PFSK-1 (cell line): ENCODE measurements at regions not wholly inside any gene's neighbourhood (a gene's known extent, or its start where the extent isn't known, plus 50 kb on each side); places are given as distances from the start of the nearest gene placed in this dataset.

ENCODE experiments used
- POLR2AphosphoS5 ChIP-seq: IDR thresholded peaks from 2 replicates; pipeline ENCODE4 v1.6.1; 2012; ENCODE audit warnings: low read depth, mild to moderate bottlenecking, control low read depth, low read length, moderate library complexity
- REST ChIP-seq, 2 experiments: IDR thresholded peaks; 2 replicates each; pipeline versions ENCODE4 v1.6.1 to v1.8.0; 2011 to 2012; ENCODE audit warnings: low read depth in 2 of 2, low read length in 2 of 2, control low read depth in 1 of 2, inconsistent platforms in 1 of 2, mild to moderate bottlenecking in 1 of 2, moderate library complexity in 1 of 2; ENCODE audit not compliant: insufficient read depth in 1 of 2
- SIN3A ChIP-seq: IDR thresholded peaks from 2 replicates; pipeline ENCODE4 v1.6.1; 2012; ENCODE audit warnings: mild to moderate bottlenecking, low read length, moderate library complexity, borderline replicate concordance; ENCODE audit not compliant: insufficient read depth

GRCh38 chr5:89855417-89855816 is 554.1 kb downstream of the CETN3 start:
- TF ChIP-seq REST (IDR thresholded peaks at IDR 0.05; ENCODE audit: insufficient read depth in 1 of 2, low read depth in 2 of 2, low read length in 2 of 2) (no peak), SIN3A (no peak), POLR2AphosphoS5 (no peak)
